Neutrophil (primary cell): ENCODE measurements at regions not wholly inside any gene's neighbourhood (a gene's known extent, or its start where the extent isn't known, plus 50 kb on each side); places are given as distances from the start of the nearest gene placed in this dataset.

Experiments used
- H3K27ac ChIP-seq: fragments of 200-600 bp; sonication (generic); 2 replicates; pipeline ENCODE4 v1.5.1; 2016; ENCODE audit warnings: mild to moderate bottlenecking, moderate library complexity
- H3K27me3 ChIP-seq: fragments of 200-600 bp; sonication (generic); 2 replicates; pipeline ENCODE4 v1.6.0; 2016; ENCODE audit warnings: mild to moderate bottlenecking
- H3K36me3 ChIP-seq: fragments of 200-600 bp; sonication (generic); 2 replicates; pipeline ENCODE4 v1.5.1; 2017
- H3K4me1 ChIP-seq, 2 experiments: fragments of 200-600 bp in 1 of 2; sonication (generic) in 1 of 2; 1 replicate in 1 of 2; 2 replicates in 1 of 2; pipeline versions ENCODE4 v1.5.1 to v1.6.1; 2013 to 2016; ENCODE audit warnings: low read depth in 1 of 2, low read length in 1 of 2, mild to moderate bottlenecking in 1 of 2, moderate library complexity in 1 of 2; ENCODE audit not compliant: control insufficient read depth in 1 of 2, insufficient read depth in 1 of 2
- H3K4me3 ChIP-seq, 2 experiments: fragments of 200-600 bp in 1 of 2; sonication (generic) in 1 of 2; 1 replicate in 1 of 2; 2 replicates in 1 of 2; pipeline ENCODE4 v1.5.1; 2013 to 2016; ENCODE audit warnings: low read depth in 1 of 2, low read length in 1 of 2, mild to moderate bottlenecking in 1 of 2, moderate library complexity in 1 of 2
- H3K9me3 ChIP-seq: fragments of 200-600 bp; sonication (generic); 2 replicates; pipeline ENCODE4 v1.5.1; 2016
- CTCF ChIP-seq: fragments of 200-600 bp; sonication (generic); IDR thresholded peaks from 2 replicates; pipeline ENCODE4 v1.5.1; 2016; ENCODE audit warnings: antibody characterized with exemption

DNA sequence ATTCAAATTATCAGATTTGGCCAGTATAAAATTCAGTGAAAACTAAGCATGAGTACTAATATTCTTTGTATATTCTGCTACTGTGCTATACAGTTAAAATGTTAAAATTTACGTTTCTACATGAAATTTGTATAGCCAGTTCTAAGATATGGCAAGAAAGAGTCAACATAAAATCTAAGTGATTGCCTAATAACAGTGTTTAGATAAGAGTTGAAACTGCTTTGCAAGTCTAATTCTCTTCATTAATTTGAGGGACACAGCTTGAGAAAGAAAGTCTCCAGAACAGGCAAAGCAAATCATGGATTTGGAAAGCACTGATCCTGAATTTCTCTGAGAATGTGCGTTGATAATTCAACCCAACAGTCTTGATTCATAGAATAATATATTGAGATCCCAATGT, 630.9 kb upstream of the USP24 start:
- no peak for TF ChIP-seq CTCF

DNA sequence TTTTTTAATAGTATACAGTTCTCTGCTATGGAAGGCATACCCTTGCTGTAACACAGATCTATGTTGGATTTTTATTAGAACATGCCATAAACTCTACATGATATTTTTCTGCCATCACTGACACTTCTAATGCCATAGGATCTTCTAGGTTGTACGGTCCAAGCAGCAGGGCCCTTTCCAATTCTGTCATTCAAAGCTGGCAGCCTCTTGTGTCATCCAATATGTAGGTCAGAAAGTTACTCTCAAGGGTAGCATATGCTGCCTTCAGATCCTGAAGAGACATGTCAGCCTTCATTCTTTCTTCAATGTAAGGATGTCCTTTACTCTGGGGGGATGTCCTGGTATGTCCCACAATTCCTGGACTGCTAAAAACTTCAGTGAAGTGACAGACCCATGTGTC, 629.2 kb upstream of the USP24 start:
- H3K27me3 ChIP-seq = no peaks in the 10 kb centered on the region
- H3K4me3 ChIP-seq = no peak overlapping the region
- H3K4me1 ChIP-seq = no peaks in the 10 kb centered on the region
- no peak for TF ChIP-seq CTCF
- H3K9me3 ChIP-seq = no peaks in the 10 kb centered on the region
- no peak overlapping the region for H3K27ac ChIP-seq
- no peaks in the 10 kb centered on the region for H3K36me3 ChIP-seq

More for the DNA sequence above, 630.9 kb upstream of the USP24 start:
- Histone ChIP-seq H3K36me3 (no peaks in the 10 kb centered on the region), H3K4me1 (no peaks in the 10 kb centered on the region), H3K27ac (no peak overlapping the region), H3K27me3 (no peaks in the 10 kb centered on the region), H3K9me3 (no peaks in the 10 kb centered on the region), H3K4me3 (no peak overlapping the region)

DNA sequence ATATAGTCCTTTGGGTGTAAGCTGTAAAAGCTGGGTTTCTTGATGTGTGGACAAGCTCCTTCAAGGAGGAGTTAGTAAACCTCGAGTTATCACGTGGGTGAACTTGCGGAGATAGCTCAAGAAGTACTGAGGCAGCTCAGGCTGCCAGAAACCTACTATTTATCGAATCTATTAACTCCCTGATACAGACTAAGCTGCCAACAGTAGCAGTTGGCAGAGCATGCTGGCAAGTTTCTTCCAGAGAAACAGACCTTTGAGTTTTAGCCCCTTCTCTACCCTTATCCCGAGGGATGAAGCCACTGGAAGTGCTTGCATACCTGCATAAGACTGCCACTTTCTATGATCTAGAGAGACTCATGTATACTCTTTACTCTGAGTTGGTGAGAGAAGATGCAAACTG, 624.5 kb upstream of the USP24 start:
- TF ChIP-seq CTCF = no peak
- H3K27ac ChIP-seq = no peak overlapping the region
- H3K4me3 ChIP-seq = no peak overlapping the region

DNA sequence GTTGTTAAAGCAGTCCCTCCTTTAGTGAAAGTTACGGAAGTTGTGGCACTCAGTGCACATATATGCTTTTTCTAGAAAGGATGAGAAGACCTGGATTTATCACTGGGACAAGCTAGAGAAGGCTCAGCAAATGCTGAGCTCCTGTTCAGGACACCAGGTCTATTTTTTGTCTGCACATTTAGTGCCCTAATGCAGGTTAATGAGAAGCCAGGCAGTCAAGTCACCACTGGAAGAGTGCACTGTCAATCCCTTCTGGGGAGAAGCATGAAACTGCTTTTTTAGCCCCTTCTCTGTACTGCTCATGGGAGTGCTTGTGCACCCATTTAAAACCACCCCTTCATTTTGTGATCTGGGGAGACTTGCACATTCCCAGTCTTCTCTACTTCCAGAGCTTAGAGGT, 624.1 kb upstream of the USP24 start:
- Histone ChIP-seq H3K9me3 (no peaks in the 10 kb centered on the region), H3K4me3 (no peak overlapping the region), H3K27me3 (no peaks in the 10 kb centered on the region), H3K27ac (no peak overlapping the region), H3K4me1 (no peaks in the 10 kb centered on the region), H3K36me3 (no peaks in the 10 kb centered on the region)
- no peak for TF ChIP-seq CTCF

More for the DNA sequence above, 624.5 kb upstream of the USP24 start:
- no peaks in the 10 kb centered on the region for H3K9me3 ChIP-seq
- H3K36me3 ChIP-seq = no peaks in the 10 kb centered on the region
- H3K27me3 ChIP-seq = no peaks in the 10 kb centered on the region
- no peaks in the 10 kb centered on the region for H3K4me1 ChIP-seq

GRCh38 chr1:55836086-55836485, 620.9 kb upstream of the USP24 start:
- no peak overlapping the region for H3K4me3 ChIP-seq

More at GRCh38 chr1:55836086-55836485, 620.9 kb upstream of the USP24 start:
- H3K36me3 ChIP-seq = no peaks in the 10 kb centered on the region
- no peak overlapping the region for H3K27ac ChIP-seq
- TF ChIP-seq CTCF = no peak
- no peaks in the 10 kb centered on the region for H3K27me3 ChIP-seq
- H3K9me3 ChIP-seq = no peaks in the 10 kb centered on the region
- H3K4me1 ChIP-seq = no peaks in the 10 kb centered on the region
